Nephron progenitor cell (in vitro differentiated cells): ENCODE measurements at regions not wholly inside any gene's neighbourhood (a gene's known extent, or its start where the extent isn't known, plus 50 kb on each side); places are given as distances from the start of the nearest gene placed in this dataset.
A peak's percentile ranks its signal among the peaks of the same experiment; 100 is the strongest.
"Not testable (repeated sequence)": the region's sequence is repeated elsewhere in the genome, so short reads cannot be mapped to it uniquely, and the experiment has no call there.

Experiments used
- DNase-seq: peaks from one replicate; pipeline ENCODE4 v3.0.0; 2021
- H3K27ac Mint-ChIP-seq: 2 replicates; pipeline ENCODE4 v1.8.0; 2021; ENCODE audit warnings: mild to moderate bottlenecking, moderate library complexity, mixed read lengths
- H3K27me3 Mint-ChIP-seq: 2 replicates; pipeline ENCODE4 v1.8.0; 2021; ENCODE audit warnings: mild to moderate bottlenecking, low read depth, mixed read lengths; ENCODE audit not compliant: poor library complexity
- H3K36me3 Mint-ChIP-seq: 2 replicates; pipeline ENCODE4 v1.8.0; 2021; ENCODE audit warnings: low read depth, mixed read lengths
- H3K4me1 Mint-ChIP-seq: 2 replicates; pipeline ENCODE4 v1.8.0; 2021; ENCODE audit warnings: mixed read lengths
- H3K4me3 Mint-ChIP-seq: 2 replicates; pipeline ENCODE4 v1.8.0; 2021; ENCODE audit warnings: mild to moderate bottlenecking, moderate library complexity, mixed read lengths
- H3K9me3 Mint-ChIP-seq: 2 replicates; pipeline ENCODE4 v1.8.0; 2021; ENCODE audit warnings: mild to moderate bottlenecking, moderate library complexity, mixed read lengths
- TF ChIP-seq, protein P1 (sequence below): fragments of 200-600 bp; sonication (generic); IDR thresholded peaks from 2 replicates; pipeline ENCODE4 v1.5.0; 2021; ENCODE audit warnings: antibody characterized with exemption

- H3K36me3 Mint-ChIP-seq, result no peaks in the 10 kb centered on the region
- DNase-seq, result no peak
- TF ChIP-seq, protein P1, sequence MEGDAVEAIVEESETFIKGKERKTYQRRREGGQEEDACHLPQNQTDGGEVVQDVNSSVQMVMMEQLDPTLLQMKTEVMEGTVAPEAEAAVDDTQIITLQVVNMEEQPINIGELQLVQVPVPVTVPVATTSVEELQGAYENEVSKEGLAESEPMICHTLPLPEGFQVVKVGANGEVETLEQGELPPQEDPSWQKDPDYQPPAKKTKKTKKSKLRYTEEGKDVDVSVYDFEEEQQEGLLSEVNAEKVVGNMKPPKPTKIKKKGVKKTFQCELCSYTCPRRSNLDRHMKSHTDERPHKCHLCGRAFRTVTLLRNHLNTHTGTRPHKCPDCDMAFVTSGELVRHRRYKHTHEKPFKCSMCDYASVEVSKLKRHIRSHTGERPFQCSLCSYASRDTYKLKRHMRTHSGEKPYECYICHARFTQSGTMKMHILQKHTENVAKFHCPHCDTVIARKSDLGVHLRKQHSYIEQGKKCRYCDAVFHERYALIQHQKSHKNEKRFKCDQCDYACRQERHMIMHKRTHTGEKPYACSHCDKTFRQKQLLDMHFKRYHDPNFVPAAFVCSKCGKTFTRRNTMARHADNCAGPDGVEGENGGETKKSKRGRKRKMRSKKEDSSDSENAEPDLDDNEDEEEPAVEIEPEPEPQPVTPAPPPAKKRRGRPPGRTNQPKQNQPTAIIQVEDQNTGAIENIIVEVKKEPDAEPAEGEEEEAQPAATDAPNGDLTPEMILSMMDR, result no peak
- peaks cover 5% of the 10 kb centered on the region for H3K4me1 Mint-ChIP-seq
- H3K27ac Mint-ChIP-seq, result peak overlapping the region; percentile 57
- no peaks in the 10 kb centered on the region for H3K9me3 Mint-ChIP-seq
- no peak overlapping the region for H3K4me3 Mint-ChIP-seq
- H3K27me3 Mint-ChIP-seq, result peaks cover 2% of the 10 kb centered on the region
Measured at GRCh38 chr20:53723621-53724020, 130.0 kb upstream of the ZNF217 start.

DNA sequence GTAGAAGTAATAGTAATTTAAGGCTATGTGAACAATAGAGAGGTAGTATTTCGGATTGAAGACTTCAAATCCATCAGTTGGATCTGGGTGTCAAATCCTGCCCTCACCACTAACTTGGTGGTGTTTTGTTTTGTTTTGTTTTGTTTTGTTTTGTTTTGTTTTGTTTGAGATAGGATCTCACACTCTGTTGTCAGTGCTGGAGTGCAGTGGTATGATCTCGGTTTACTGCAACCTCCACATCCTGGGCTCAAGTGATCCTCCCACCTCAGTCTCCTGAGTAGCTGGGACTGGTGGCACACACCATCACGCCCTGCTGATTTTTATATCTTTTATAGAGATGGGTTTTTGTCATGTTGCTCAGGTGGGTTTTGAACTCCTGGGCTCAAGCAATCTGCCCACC, 129.4 kb upstream of the ZNF217 start:
- peaks cover 3% of the 10 kb centered on the region for H3K27me3 Mint-ChIP-seq
- peaks cover 2% of the 10 kb centered on the region for H3K4me1 Mint-ChIP-seq
- no peak overlapping the region for H3K27ac Mint-ChIP-seq
- H3K36me3 Mint-ChIP-seq, result no peaks in the 10 kb centered on the region
- H3K9me3 Mint-ChIP-seq, result no peaks in the 10 kb centered on the region
- no peak for DNase-seq
- H3K4me3 Mint-ChIP-seq, result no peak overlapping the region
- TF ChIP-seq, protein P1, result no peak

DNA sequence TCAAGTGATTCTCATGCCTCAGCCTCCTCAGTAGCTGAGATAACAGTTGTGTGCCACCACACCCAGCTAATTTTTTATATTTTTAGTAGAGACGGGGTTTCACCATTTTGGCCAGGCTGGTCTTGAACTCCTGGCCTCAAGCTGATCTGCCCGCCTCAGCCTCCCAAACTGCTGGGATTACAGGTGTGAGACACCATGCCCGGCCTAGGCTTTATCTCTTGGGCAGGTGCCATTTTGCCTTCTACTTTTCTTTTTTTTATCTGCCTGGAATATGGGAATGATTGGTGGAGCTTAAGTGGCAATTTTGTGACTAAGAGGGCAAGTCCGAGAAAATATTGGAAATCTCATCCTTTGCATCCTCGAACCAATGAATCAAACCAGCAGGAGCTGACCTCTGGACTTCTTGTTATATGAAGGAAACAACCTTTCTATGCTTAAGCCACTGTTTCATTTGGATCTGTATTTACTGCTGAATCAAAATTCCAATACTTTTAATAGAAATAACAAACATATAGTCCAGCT, 128.9 kb upstream of the ZNF217 start:
- Mint-ChIP-seq H3K36me3 (no peaks in the 10 kb centered on the region), H3K4me3 (no peak overlapping the region), H3K27ac (no peak overlapping the region), H3K9me3 (no peaks in the 10 kb centered on the region), H3K4me1 (peaks cover 6% of the 10 kb centered on the region), H3K27me3 (peaks cover 7% of the 10 kb centered on the region)
- DNase-seq, result no peak
- TF ChIP-seq, protein P1, result no peak

DNA sequence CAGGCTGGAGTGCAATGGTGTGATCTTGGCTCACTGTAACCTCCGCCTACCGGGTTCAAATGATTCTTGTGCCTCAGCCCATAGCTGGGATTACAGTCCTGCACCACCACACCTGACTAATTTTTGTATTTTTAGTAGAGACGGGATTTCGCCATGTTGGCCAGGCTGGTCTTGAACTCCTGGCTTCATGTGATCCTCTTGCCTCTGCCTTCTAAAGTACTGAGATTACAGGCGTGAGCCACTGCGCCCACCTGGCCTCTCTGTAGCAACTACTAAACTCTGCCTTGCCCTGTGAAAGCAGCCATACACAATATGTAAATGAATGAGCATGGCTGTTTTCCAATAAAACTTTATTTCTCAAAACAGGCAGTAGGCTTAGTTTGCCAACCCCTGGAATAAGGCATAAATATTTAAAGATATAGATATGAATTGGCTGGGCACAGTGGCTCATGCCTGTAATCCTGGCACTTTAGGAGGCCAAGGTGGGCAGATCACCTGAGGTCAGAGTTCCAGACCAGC, 127.9 kb upstream of the ZNF217 start:
- not testable (repeated sequence) for H3K27me3 Mint-ChIP-seq, DNase-seq, H3K4me1 Mint-ChIP-seq, H3K27ac Mint-ChIP-seq, H3K4me3 Mint-ChIP-seq, H3K9me3 Mint-ChIP-seq, H3K36me3 Mint-ChIP-seq

GRCh38 chr20:53719171-53719803, 125.6 kb upstream of the ZNF217 start:
- H3K9me3 Mint-ChIP-seq, H3K27me3 Mint-ChIP-seq, DNase-seq, H3K4me3 Mint-ChIP-seq, H3K36me3 Mint-ChIP-seq, H3K27ac Mint-ChIP-seq: not testable (repeated sequence)
- H3K4me1 Mint-ChIP-seq, result peaks cover 15% of the 10 kb centered on the region

DNA sequence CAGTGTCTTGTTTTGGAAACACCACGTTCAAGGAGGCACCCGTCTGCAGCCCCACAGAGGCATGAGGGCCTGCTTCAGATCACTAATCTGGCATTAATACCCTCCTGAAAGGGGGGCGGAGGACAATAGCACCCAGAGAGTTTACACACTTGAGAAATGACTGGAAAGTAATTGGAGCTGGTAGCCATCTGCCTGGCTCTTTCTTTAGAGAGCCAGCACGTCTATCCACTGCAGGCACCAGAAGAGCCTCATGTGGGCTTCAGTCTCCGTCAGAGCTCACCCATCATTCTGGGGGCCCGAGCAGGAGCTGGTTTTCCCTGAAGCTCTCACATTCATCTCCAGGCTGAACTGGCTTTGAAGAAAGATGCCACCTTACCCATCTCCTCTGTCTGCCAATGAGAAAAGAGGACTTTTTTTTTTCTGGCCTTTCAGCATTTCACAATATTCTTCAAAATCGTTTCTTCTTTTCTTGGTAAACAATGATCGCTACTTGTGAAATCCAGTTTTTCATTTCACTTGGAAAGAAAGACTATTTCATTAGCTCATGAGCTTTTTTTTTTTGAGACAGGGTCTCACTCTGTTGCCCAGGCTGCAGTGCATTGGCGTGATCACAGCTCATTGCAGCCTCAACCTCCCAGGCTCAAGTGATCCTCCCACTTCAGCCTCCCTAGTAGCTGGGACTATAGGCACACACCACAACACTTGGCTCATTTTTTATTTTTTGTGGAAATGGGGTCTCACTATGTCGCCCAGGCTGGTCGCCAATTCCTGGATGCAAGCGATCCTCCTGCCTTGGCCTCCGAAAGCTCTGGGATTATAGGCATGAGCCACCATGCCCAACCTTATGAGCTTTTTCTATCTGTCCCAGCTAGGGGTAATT, 124.7 kb upstream of the ZNF217 start:
- DNase-seq, result no peak
- TF ChIP-seq, protein P1, result no peak
- Mint-ChIP-seq H3K4me1 (peaks cover 24% of the 10 kb centered on the region), H3K27me3 (peaks cover 5% of the 10 kb centered on the region), H3K9me3 (no peaks in the 10 kb centered on the region), H3K36me3 (no peaks in the 10 kb centered on the region), H3K27ac (peak overlapping the region; percentile 71), H3K4me3 (no peak overlapping the region)
